Heart right ventricle (tissue), 16 donors: ENCODE measurements at regions not wholly inside any gene's neighbourhood (a gene's known extent, or its start where the extent isn't known, plus 50 kb on each side); places are given as distances from the start of the nearest gene placed in this dataset.

Experiments
- ATAC-seq, 8 donors: fragments of 200-7000 bp; cut with Tn5 transposase; one replicate each; pipeline ENCODE4 v1.9.1; 2020; ENCODE audit warnings: mild to moderate bottlenecking in 8 of 8, moderate library complexity in 8 of 8, moderate number of reproducible peaks in 1 of 8
- DNase-seq, 2 donors: peaks; one replicate each; pipeline ENCODE4 v3.0.0-alpha.2; 2020
- H3K27ac ChIP-seq, 10 donors: fragments of 200-600 bp; sonication (generic) in 2 of 10; one replicate each; pipeline versions ENCODE4 v1.5.0 to v1.8.0; 2020 to 2022; ENCODE audit warnings: mild to moderate bottlenecking in 3 of 10
- H3K27me3 ChIP-seq, 7 donors: fragments of 200-600 bp; one replicate each; pipeline ENCODE4 v1.8.0; 2021 to 2022; ENCODE audit warnings: mild to moderate bottlenecking in 2 of 7
- H3K36me3 ChIP-seq, 9 donors: fragments of 200-600 bp; sonication (generic) in 1 of 9; one replicate each; pipeline versions ENCODE4 v1.5.0 to v1.8.0; 2020 to 2022; ENCODE audit warnings: mild to moderate bottlenecking in 2 of 9
- H3K4me1 ChIP-seq, 9 donors: fragments of 200-600 bp; sonication (generic) in 1 of 9; one replicate each; pipeline versions ENCODE4 v1.5.0 to v1.8.0; 2020 to 2022; ENCODE audit warnings: mild to moderate bottlenecking in 4 of 9
- H3K4me3 ChIP-seq, 10 donors: fragments of 200-600 bp; sonication (generic) in 2 of 10; one replicate each; pipeline versions ENCODE4 v1.5.0 to v1.8.0; 2020 to 2022; ENCODE audit warnings: mild to moderate bottlenecking in 7 of 10, moderate library complexity in 2 of 10
- H3K9me3 ChIP-seq, 11 donors: fragments of 200-600 bp in 10 of 11; sonication (generic) in 2 of 11; one replicate each; pipeline versions ENCODE4 v1.5.0 to v1.8.0; 2013 to 2022; ENCODE audit warnings: mild to moderate bottlenecking in 2 of 11, control low read depth in 1 of 11, moderate library complexity in 1 of 11
- WGBS, 2 donors: extraction: QIAGEN DNeasy Blood & Tissue Kit; methylation state at CpG; one replicate each; pipeline ENCODE4 v1.1.7; 2013; ENCODE audit warnings: inconsistent platforms in 1 of 2; 5-methylcytosine and 5-hydroxymethylcytosine counted together
- intact Hi-C, 10 donors: fragments of 100-400 bp; cut with DNase I; formaldehyde crosslinking; loops; one replicate each; pipeline versions ENCODE4 v1.11.1 to v1.14.2; 2022
- TF ChIP-seq, protein P1 (sequence below), 9 donors: fragments of 200-600 bp; sonication (generic) in 2 of 9; IDR thresholded peaks; one replicate each; pipeline versions ENCODE4 v1.5.0 to v1.8.0; 2021 to 2022; ENCODE audit warnings: antibody characterized with exemption in 9 of 9, mild to moderate bottlenecking in 5 of 9, moderate library complexity in 1 of 9
- donor health status: Arrhythmogenic right ventricular cardiomyopathy.
- donor health status: ischemic (EF 13 %, LVEDD 7.1; RV severe dilation, severe dysfunction).
- donor health status: healthy with polysubstance abuse.
- donor health status: DM: no; HTN: yes; CAD: no.
- donor health status: DM: no; HTN: no; CAD: no.
- donor health status: ischemic (EF 25% LVEDD 6.9; RV normal size, moderate dysfunction).
- donor health status: ischemic (EF 25% LVEDD 5.7; RV mildly dilated, moderate dysfunction).
- donor health status: healthy.
- donor health status: DM: yes; HTN: yes; CAD: no.
- donor health status: Ischemic cardiomyopathy.
- donor health status: ischemic (EF 35%, LVEDD 5.7; RV mildly dilated, moderate dysfunction).
- donor health status: nonischemic (EF 11% LVEDD 7.7; RV severe dilation, severe dysfunction).
- donor health status: DM: yes; HTN: yes; CAD: no.
- donor health status: PGD.
- donor health status: ischemic (EF 29% LVEDD 5.4; RV normal size, mild dysfunction).
- donor health status: nonischemic (EF 23%, LVEDD 6.1; RV moderate dilation, normal function).

DNA sequence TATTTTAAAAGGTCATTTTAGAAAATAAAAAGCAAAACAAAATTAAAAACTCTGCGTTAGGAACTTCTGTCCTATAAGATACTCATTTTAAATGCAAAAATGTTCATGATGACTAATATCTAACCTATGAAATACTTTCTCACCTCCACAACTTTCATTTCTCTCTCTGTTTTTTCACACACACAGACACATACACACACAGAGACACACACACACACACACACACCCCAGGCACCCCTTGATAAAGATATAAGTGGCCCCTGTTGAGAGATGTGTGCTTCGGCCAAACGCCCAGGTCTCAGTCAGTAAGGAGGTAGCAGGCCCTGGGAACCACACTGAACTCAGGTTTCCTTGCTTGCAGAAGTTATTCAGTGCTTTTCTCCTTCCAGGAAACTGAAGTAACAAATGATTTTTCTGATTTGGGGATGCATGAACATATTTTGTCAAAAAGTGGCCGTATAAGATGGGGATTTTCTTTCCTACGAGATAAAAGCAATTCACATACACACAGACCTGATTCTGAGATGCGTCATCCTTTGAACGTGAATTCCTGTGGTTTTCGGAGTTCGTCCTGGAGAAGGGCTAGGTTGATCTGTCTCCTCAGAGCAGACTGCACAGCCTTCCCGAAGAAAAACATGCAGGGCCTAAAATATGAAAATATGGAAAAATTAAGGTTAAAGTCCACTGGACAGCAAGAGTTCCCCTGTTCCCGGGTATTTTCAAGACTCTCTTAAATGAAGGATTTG lies 306.8 kb upstream of the FOXQ1 start:
- H3K27ac ChIP-seq: no peak overlapping the region
- no peaks in the 10 kb centered on the region for H3K9me3 ChIP-seq
- intact Hi-C loops: no loop called here
- DNase-seq (no peak), ATAC-seq (no peak)
- no peaks in the 10 kb centered on the region for H3K4me1 ChIP-seq
- H3K27me3 ChIP-seq: peaks cover 0 to 17% (median 0%) of the 10 kb centered on the region in 7 donors
- TF ChIP-seq, protein P1, sequence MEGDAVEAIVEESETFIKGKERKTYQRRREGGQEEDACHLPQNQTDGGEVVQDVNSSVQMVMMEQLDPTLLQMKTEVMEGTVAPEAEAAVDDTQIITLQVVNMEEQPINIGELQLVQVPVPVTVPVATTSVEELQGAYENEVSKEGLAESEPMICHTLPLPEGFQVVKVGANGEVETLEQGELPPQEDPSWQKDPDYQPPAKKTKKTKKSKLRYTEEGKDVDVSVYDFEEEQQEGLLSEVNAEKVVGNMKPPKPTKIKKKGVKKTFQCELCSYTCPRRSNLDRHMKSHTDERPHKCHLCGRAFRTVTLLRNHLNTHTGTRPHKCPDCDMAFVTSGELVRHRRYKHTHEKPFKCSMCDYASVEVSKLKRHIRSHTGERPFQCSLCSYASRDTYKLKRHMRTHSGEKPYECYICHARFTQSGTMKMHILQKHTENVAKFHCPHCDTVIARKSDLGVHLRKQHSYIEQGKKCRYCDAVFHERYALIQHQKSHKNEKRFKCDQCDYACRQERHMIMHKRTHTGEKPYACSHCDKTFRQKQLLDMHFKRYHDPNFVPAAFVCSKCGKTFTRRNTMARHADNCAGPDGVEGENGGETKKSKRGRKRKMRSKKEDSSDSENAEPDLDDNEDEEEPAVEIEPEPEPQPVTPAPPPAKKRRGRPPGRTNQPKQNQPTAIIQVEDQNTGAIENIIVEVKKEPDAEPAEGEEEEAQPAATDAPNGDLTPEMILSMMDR (IDR thresholded peaks at IDR 0.05): no peak
- H3K36me3 ChIP-seq: no peaks in the 10 kb centered on the region
- 87 to 91% methylated on average over 11 of the region's 11 CpGs for WGBS, 2 donors
- no peak overlapping the region for H3K4me3 ChIP-seq

DNA sequence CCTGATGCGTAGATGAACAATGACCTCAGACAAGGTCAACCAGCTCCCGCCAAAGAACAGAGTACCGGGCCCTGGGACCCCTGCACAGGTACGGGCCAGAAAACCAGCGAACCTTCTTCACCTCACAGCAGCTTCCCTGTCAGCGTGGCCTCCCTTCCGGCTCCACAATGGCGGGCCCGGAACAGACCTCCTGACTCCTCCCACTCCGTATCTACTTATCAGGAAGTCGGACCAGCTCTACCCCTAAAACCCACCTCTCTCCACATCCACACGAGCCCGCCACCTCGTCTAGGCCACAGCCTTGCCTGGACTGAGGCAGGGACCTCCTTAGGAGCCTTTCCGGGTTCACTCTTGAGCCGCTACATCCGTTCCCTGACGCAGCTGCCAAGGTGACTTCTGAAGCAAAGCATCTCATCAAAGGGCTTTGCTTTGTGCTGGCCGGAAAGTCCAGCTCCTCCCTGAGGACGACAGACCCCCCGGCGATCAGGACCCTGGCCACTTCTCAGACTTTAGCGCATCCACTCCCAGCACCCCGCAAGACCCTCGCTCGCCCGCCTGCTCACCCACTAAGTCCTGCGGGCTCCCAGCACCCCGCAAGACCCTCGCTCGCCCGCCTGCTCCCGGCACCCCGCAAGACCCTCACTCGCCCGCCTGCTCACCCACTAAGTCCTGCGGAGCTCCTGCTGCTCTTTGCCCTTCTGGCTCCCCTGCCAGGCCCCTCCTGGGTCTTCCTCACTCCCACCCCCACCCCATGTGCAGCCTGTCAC lies 308.3 kb upstream of the FOXQ1 start:
- 94 to 95% methylated on average over 37 of the region's 37 CpGs for WGBS, 2 donors
- ATAC-seq (no peak), DNase-seq (no peak)
- H3K36me3 ChIP-seq: no peaks in the 10 kb centered on the region
- intact Hi-C loops: no loop called here
- H3K27me3 ChIP-seq: peaks cover 0 to 17% (median 0%) of the 10 kb centered on the region in 7 donors
- H3K4me3 ChIP-seq: no peak overlapping the region
- H3K4me1 ChIP-seq: no peaks in the 10 kb centered on the region
- TF ChIP-seq, protein P1 (IDR thresholded peaks at IDR 0.05): no peak
- H3K9me3 ChIP-seq: no peaks in the 10 kb centered on the region
- no peak overlapping the region for H3K27ac ChIP-seq

DNA sequence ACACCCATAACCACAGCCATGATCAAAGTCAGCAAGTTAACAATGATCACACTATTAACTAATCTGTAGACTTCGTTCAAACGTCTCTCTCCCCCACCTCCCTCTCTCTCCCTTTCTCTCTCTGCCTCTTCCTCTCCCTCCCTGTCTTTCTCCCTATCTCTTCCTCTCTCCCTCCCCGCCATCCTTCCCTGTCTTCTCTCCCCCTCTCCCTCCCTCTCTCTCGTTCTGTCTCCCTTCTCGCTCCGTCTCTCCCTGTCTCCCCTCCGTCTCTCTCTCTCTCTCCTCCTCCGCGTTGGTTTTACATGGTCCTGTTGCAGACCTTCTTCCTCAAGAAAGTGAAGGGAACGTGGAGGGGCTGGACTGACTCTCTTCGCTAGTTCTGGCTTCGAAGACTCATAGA lies 308.9 kb upstream of the FOXQ1 start:
- ATAC-seq (no peak), DNase-seq (no peak)
- Histone ChIP-seq H3K4me1 (no peaks in the 10 kb centered on the region), H3K27ac (no peak overlapping the region), H3K36me3 (no peaks in the 10 kb centered on the region), H3K27me3 (peaks cover 0 to 17% (median 0%) of the 10 kb centered on the region in 7 donors), H3K9me3 (no peaks in the 10 kb centered on the region), H3K4me3 (no peak overlapping the region)
- intact Hi-C loops: no loop called here
- TF ChIP-seq, protein P1 (IDR thresholded peaks at IDR 0.05): no peak
- 78 to 79% methylated on average over 12 of the region's 12 CpGs for WGBS, 2 donors

DNA sequence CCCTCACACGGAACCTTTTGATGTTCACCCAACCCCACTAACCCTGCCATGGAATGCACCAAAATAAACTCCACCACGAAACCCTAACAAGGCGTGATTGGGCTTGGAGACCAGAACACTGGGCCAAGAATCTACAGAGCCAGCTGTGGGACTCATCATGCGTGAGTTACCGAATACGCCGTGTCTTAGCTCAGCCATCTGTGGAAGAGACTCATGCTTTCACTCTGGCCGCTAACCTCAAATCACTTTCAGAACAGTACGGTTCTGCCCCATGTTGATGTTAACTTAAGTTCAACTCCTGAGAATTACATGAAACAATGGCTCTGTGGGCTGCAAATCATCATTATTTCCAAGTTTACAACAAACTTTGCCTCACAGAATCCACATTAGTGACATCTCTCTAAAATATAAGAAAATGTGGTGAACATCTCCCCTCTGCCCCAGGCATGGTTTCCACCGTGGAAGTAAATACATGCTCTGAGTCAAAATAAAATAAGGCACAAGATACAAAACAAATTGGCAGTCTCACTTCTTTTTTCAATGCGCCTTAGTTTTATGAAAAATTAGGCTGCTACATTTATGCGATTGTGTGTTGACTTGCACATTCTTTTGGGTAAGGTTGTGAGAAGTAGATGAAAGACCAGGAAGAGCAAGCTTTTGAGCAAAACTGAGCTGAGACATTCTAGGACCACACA lies 308.9 kb upstream of the EXOC2 start:
- no peaks in the 10 kb centered on the region for H3K4me1 ChIP-seq
- peaks cover 0 to 16% (median 0%) of the 10 kb centered on the region in 7 donors for H3K27me3 ChIP-seq
- 79 to 89% methylated on average over 12 of the region's 12 CpGs for WGBS, 2 donors
- ATAC-seq: no peak
- no peak overlapping the region for H3K4me3 ChIP-seq
- H3K36me3 ChIP-seq: no peaks in the 10 kb centered on the region
- intact Hi-C loops: no loop called here
- H3K9me3 ChIP-seq: no peaks in the 10 kb centered on the region
- TF ChIP-seq, protein P1 (IDR thresholded peaks at IDR 0.05): no peak
- no peak overlapping the region for H3K27ac ChIP-seq
- DNase-seq: no peak
